GM12875 (cell line): ENCODE measurements at regions not wholly inside any gene's neighbourhood (a gene's known extent, or its start where the extent isn't known, plus 50 kb on each side); places are given as distances from the start of the nearest gene placed in this dataset.

Source experiments
- H3K4me3 ChIP-seq: one replicate; pipeline ENCODE4 v1.5.1; 2011; ENCODE audit warnings: low read depth, low read length, control low read depth
- TF ChIP-seq, protein P1 (sequence below): IDR thresholded peaks from 2 replicates; pipeline ENCODE4 v1.5.1; 2011; ENCODE audit warnings: low read depth, mild to moderate bottlenecking, control low read depth, inconsistent platforms, low read length, moderate library complexity, borderline replicate concordance; ENCODE audit not compliant: insufficient read depth

DNA sequence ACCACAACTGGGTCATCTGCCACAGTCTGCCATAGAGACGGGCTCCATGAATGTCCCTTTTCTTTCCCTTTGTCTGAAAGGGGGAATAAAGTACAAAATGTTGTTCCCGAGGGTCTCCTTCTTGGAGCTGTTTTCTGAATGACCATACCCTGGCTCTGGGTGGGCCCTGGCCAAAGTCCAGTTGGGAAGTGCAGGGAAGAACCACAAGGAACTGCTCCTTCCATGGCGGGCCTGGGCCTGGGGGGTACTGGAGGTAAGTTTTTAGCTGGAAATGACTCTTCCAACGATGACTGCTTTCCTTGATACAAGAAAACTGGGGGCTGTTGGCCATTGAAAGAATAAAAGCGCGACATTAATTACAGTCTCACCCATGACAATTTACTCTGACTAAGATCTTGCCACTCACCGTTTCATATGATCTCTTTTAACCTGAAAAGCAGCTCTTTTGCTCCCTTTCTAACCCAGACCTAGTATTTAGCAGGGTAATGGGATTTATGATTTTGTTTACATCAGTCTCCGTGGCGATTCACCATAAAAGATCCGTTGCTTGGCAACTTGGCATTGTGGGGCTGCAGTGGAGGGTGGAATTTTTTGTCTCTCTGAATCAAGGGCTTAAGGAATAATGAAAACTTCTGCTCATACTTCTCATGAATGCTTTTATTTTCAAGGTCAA, 89.2 kb upstream of the PTCH1 start:
- H3K4me3 ChIP-seq: no peak overlapping the region
- TF ChIP-seq, protein P1, sequence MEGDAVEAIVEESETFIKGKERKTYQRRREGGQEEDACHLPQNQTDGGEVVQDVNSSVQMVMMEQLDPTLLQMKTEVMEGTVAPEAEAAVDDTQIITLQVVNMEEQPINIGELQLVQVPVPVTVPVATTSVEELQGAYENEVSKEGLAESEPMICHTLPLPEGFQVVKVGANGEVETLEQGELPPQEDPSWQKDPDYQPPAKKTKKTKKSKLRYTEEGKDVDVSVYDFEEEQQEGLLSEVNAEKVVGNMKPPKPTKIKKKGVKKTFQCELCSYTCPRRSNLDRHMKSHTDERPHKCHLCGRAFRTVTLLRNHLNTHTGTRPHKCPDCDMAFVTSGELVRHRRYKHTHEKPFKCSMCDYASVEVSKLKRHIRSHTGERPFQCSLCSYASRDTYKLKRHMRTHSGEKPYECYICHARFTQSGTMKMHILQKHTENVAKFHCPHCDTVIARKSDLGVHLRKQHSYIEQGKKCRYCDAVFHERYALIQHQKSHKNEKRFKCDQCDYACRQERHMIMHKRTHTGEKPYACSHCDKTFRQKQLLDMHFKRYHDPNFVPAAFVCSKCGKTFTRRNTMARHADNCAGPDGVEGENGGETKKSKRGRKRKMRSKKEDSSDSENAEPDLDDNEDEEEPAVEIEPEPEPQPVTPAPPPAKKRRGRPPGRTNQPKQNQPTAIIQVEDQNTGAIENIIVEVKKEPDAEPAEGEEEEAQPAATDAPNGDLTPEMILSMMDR: no peak

DNA sequence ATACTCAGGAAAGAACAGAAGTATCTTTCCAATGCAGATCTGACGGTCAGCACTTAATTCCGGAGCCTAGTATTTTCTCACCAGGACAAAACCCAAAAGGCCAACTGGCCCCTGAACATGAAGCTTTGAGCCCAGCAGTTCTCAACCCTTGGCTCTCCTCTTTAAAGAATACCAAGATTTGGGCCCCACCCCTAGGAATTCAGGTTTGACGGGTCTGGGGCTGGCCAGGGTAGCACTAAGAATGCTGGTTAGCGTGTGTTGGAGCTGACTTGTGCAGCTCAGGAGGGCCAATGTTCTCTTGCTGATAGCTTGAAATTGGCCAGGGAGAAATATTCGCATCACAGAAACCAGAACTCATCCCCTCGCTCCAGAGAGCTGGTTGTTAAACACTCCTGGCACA, 88.3 kb upstream of the PTCH1 start:
- TF ChIP-seq, protein P1: no peak
- no peak overlapping the region for H3K4me3 ChIP-seq

DNA sequence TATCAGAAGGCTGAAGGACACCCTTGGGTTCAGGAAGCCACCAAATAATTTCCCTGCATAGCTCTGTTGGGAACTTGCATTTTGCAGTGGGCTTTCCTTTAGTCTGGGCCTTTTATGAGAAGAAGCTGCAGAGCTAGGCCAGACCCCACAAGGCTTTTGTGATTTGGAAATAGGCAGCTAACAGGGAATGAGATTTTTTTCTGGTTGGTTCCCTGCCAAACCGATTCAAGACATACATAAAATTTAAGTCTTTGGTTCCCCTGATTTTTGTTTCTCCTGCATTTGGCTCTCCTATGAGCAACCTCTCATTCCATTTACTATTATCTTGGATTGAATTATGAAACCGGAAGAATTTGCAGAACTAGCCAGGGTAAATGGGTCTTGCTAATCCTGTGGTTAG, 81.5 kb upstream of the PTCH1 start:
- H3K4me3 ChIP-seq: no peak overlapping the region
- TF ChIP-seq, protein P1: no peak

DNA sequence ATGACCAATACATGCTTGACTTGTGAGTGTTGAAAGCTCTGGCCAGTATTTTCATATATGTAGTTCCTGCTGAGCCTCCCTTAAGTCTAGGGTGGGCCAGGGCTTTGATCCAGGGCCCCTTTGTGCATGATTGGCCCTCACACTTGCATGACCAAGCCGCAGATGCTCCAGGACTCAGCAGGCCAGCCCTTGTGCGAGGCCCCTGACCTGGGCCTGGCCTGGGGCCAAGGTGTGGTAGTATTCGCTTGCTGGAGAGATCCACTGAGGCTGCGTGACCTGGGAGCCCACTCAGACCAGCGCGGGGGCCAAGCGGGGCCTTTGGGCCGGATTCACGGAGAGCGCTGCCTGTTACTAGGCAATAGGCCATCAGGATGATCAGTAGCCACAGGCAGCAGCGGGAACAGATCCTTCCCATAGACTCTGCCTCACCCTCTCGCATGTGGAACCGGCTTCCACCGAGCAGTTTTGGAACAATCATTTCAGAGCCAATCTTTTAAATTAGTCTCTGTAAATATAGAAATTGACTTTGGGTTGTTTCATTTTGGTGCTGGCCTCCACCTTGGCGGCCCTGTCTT, 79.0 kb upstream of the PTCH1 start:
- no peak overlapping the region for H3K4me3 ChIP-seq
- TF ChIP-seq, protein P1: no peak

DNA sequence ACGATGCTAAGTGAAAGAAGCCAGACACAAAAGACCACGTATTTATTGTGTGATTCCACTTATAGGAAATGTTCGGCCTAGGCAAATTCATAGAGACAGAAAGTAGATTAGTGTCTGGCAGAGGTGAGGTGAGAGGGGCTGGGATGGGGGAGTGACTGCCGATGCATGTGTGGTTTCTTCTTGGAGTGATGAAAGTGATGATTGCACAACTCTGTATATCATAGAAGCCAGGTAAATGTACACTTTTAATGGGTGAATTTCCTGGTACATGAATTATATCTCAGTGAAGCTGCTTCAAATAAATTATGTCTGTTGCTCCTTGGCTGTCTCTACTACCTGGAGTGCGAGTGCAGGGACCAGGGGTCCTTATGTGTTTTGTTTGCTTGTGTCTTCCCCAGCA, 76.2 kb upstream of the PTCH1 start:
- no peak overlapping the region for H3K4me3 ChIP-seq
- TF ChIP-seq, protein P1: no peak

DNA sequence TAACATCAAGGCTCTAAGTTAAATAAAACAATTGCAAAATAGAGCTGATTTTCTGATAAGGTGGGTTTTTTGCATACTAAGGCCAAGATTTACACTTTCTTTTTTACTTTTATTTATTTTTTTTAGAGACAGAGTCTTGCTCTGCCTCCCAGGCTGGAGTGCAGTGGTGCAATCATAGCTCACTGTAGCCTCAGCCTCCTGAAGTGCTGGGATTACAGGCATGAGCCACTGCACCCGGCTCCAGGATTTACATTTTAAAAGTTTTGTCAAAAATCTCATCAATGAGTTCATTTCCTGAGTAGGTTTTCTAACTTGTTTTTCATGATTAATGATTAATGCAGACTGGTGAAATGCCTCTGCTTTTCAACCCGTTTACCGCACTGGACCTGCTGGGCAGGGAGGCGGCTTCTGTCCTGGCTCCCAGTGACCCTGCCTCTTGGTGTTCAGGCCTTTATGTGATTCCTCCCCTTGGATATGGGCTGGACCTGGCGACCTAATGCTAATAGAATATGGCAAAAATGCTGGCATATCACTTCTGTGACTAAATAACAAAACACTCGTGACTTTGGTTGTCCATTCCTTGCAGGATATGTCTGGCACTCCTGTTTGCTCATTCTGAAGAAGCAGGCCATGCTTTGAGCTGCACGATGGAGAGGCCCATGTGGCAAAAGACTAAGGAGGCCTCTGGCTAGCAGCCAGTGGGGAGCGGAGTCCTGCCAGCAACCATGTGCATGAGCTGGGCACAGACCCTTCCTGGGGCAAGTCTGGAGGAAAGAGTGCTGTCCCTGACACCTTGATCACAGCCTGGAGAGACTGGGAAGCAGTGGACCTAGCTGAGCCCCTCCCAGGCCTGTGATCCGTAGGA, 72.2 kb upstream of the PTCH1 start:
- TF ChIP-seq, protein P1: no peak
- H3K4me3 ChIP-seq: no peak overlapping the region
